GM12878 (cell line): ENCODE measurements at regions not wholly inside any gene's neighbourhood (a gene's known extent, or its start where the extent isn't known, plus 50 kb on each side); places are given as distances from the start of the nearest gene placed in this dataset.

Experiments
- ATAC-seq: fragments of 200-7000 bp; cut with Tn5 transposase; 3 replicates; pipeline ENCODE4 v1.9.1; 2020; ENCODE audit warnings: mild to moderate bottlenecking, moderate library complexity
- BruUV-seq: library from RNA; stranded (reverse); fragments of 400-500 nt; replicated peaks from 2 replicates; lab custom pipeline; 2021; lab: Mats Ljungman, UMichigan
- CTCF ChIA-PET: fragments of 300-600 bp; sonication (Branson Sonifier 250); formaldehyde crosslinking; extraction: SDS; loops from one replicate; lab custom pipeline; 2021; ENCODE audit warnings: inconsistent platforms; lab: Yijun Ruan, JAX
- POLR2A ChIA-PET: fragments of 350-600 bp; formaldehyde crosslinking; extraction: SDS; loops from one replicate; lab custom pipeline; 2021; ENCODE audit warnings: inconsistent platforms; lab: Charles Lee
- RAD21 ChIA-PET: fragments of 300-600 bp; sonication (Branson Sonifier 250); formaldehyde crosslinking; loops from one replicate; lab custom pipeline; 2023; ENCODE audit warnings: antibody characterized with exemption; ENCODE audit not compliant: unreplicated experiment; lab: Charles Lee
- SMC1A ChIA-PET: fragments of 300-600 bp; sonication (Branson Sonifier 250); formaldehyde crosslinking; loops from one replicate; lab custom pipeline; 2023; ENCODE audit not compliant: unreplicated experiment, uncharacterized antibody; lab: Charles Lee
- DNase-seq: peaks from one replicate; pipeline ENCODE4 v3.0.0-alpha.2; 2011; ENCODE audit warnings: low read depth, low spot score
- FAIRE-seq: peaks from 3 replicates; lab custom pipeline; 2011; peaks lifted over from hg19 to GRCh38; lab: Jason Lieb, UNC
- H2AFZ ChIP-seq: 2 replicates; pipeline ENCODE4 v1.6.0; 2011; ENCODE audit warnings: low read depth, low read length, control low read depth; ENCODE audit not compliant: control insufficient read depth
- H3K27ac ChIP-seq: 2 replicates; pipeline ENCODE4 v1.5.1; 2011; ENCODE audit warnings: control low read depth; ENCODE audit not compliant: control insufficient read depth, insufficient read depth
- H3K27me3 ChIP-seq, 2 experiments: replicated peaks in 1 of 2; 2 replicates each; pipeline versions ENCODE4 v1.6.0 to v1.6.1; 2011; ENCODE audit warnings: low read length in 1 of 2; ENCODE audit not compliant: control insufficient read depth in 2 of 2, insufficient read depth in 2 of 2
- H3K36me3 ChIP-seq, 2 experiments: 2 replicates each; pipeline ENCODE4 v1.5.1; 2011; ENCODE audit warnings: low read length in 1 of 2; ENCODE audit not compliant: control insufficient read depth in 2 of 2, insufficient read depth in 2 of 2
- H3K4me1 ChIP-seq: 2 replicates; pipeline ENCODE4 v1.6.1; 2011; ENCODE audit warnings: mild to moderate bottlenecking, low read length, moderate library complexity, mixed read lengths; ENCODE audit not compliant: control insufficient read depth, insufficient read depth
- H3K4me2 ChIP-seq: 2 replicates; pipeline ENCODE4 v1.6.0; 2011; ENCODE audit warnings: control low read depth; ENCODE audit not compliant: control insufficient read depth, insufficient read depth
- H3K4me3 ChIP-seq: fragments of 200-600 bp; sonication (generic); 2 replicates; pipeline ENCODE4 v1.5.1; 2016
- H3K79me2 ChIP-seq: 2 replicates; pipeline ENCODE4 v1.6.0; 2011; ENCODE audit warnings: low read length; ENCODE audit not compliant: control insufficient read depth, insufficient read depth
- H3K9ac ChIP-seq: 2 replicates; pipeline ENCODE4 v1.8.0; 2011; ENCODE audit warnings: low read length, control low read depth, mixed read lengths; ENCODE audit not compliant: control insufficient read depth, insufficient read depth
- H3K9me3 ChIP-seq: replicated peaks from 3 replicates; pipeline ENCODE4 v1.5.1; 2011; ENCODE audit warnings: mild to moderate bottlenecking, low read length; ENCODE audit not compliant: control insufficient read depth, insufficient read depth
- H4K20me1 ChIP-seq: 2 replicates; pipeline ENCODE4 v1.6.0; 2011; ENCODE audit not compliant: control insufficient read depth, insufficient read depth
- CBX3 ChIP-seq: fragments of 200-600 bp; sonication (generic); IDR thresholded peaks from 2 replicates; pipeline ENCODE4 v1.6.1; 2016; ENCODE audit warnings: low read depth, borderline replicate concordance
- EZH2 ChIP-seq: IDR thresholded peaks from 2 replicates; pipeline ENCODE4 v1.6.1; 2012; ENCODE audit warnings: low read depth, mild to moderate bottlenecking, control low read depth, inconsistent platforms, low read length, borderline replicate concordance; ENCODE audit not compliant: control insufficient read depth
- NR2C2 ChIP-seq: IDR thresholded peaks from 2 replicates; pipeline ENCODE4 v1.6.1; 2011; ENCODE audit warnings: borderline replicate concordance, low read depth; ENCODE audit not compliant: control insufficient read depth, insufficient read length
- POLR2A ChIP-seq: IDR thresholded peaks from 2 replicates; pipeline ENCODE4 v1.6.1; 2011; ENCODE audit warnings: low read depth, mild to moderate bottlenecking, low read length
- PRDM15 ChIP-seq: fragments of 450-650 bp; formaldehyde crosslinking; IDR thresholded peaks from 2 replicates; pipeline ENCODE4 v1.4.0; 2020; ENCODE audit warnings: mild to moderate bottlenecking, moderate library complexity
- WGBS: methylation state at CpG from one replicate; pipeline ENCODE4 v1.1.6; 2016; ENCODE audit warnings: low lambda C conversion rate; ENCODE audit not compliant: insufficient replicate concordance, insufficient coverage; ENCODE audit errors: missing lambda C conversion rate; 5-methylcytosine and 5-hydroxymethylcytosine counted together
- in situ Hi-C: fragments of 300-500 bp; cut with MboI; formaldehyde crosslinking; loops from 9 replicates; pipeline ENCODE4 v1.14.3; 2018; ENCODE audit warnings: mixed read lengths
- intact Hi-C: fragments of 100-400 bp; cut with micrococcal nuclease; formaldehyde crosslinking; loops from one replicate; pipeline ENCODE4 v1.14.2; 2022; ENCODE audit not compliant: unreplicated experiment

GRCh38 chr12:75936515-75937440, 94.8 kb downstream of the PHLDA1 start:
- intact Hi-C loops = loop anchor here (10.0 kb wide), 1 partner anchor 292 kb away; no protein-coding TSS in a partner anchor
- no peak for DNase-seq
- Histone ChIP-seq H2AFZ (no peak overlapping the region), H4K20me1 (no peaks in the 10 kb centered on the region), H3K79me2 (no peaks in the 10 kb centered on the region), H3K4me3 (no peak overlapping the region), H3K9ac (no peak overlapping the region), H3K27me3 (no peaks in the 10 kb centered on the region), H3K4me1 (peaks cover 12% of the 10 kb centered on the region), H3K27ac (no peak overlapping the region), H3K9me3 (no peaks in the 10 kb centered on the region), H3K4me2 (no peak overlapping the region), H3K36me3 (no peaks in the 10 kb centered on the region)
- no peak for TF ChIP-seq CBX3
- no peak for TF ChIP-seq POLR2A
- no TSS peak for BruUV-seq
- ChIA-PET SMC1A (interaction anchor here (0.7 to 11.8 kb wide), 11 partner anchors 10 to 171 kb away, joined by 3 to 112 read pairs (median 6); partner anchors contain the start of gene PHLDA1), POLR2A (interaction anchor here (0.6 to 2.5 kb wide), 6 partner anchors 15 to 95 kb away, joined by 3 to 6 read pairs (median 3); partner anchors contain the start of gene PHLDA1), RAD21 (interaction anchor here (0.6 to 7.7 kb wide), 9 partner anchors 22 to 297 kb away, joined by 3 to 82 read pairs (median 6); partner anchors contain the start of gene PHLDA1), CTCF (interaction anchor here (0.8 to 2.9 kb wide), 4 partner anchors 39 to 356 kb away, joined by 3 to 10 read pairs (median 4); no protein-coding TSS in a partner anchor)
- WGBS = 78% methylated on average over 5 of the region's 5 CpGs
- FAIRE-seq = no peak
- in situ Hi-C loops = no loop called here
- no peak for ATAC-seq

GRCh38 chr12:75935539-75936242, 95.9 kb downstream of the PHLDA1 start:
- no peak overlapping the region for H3K4me3 ChIP-seq
- no peaks in the 10 kb centered on the region for H3K27me3 ChIP-seq
- ATAC-seq (no peak), DNase-seq (no peak), FAIRE-seq (no peak)
- RAD21 ChIA-PET = interaction anchor here (0.8 to 7.7 kb wide), 14 partner anchors 15 to 408 kb away, joined by 3 to 82 read pairs (median 5); partner anchors contain the start of gene PHLDA1
- POLR2A ChIA-PET = interaction anchor here (0.9 to 3.2 kb wide), 7 partner anchors 8 to 96 kb away, joined by 3 to 31 read pairs (median 5); partner anchors contain the start of gene PHLDA1
- in situ Hi-C loops (no loop called here), intact Hi-C loops (loop anchor here (2.0 to 10.0 kb wide), 3 partner anchors 43 to 409 kb away; no protein-coding TSS in a partner anchor)
- no peaks in the 10 kb centered on the region for H3K79me2 ChIP-seq
- no peaks in the 10 kb centered on the region for H3K36me3 ChIP-seq
- SMC1A ChIA-PET = interaction anchor here (0.8 to 11.8 kb wide), 11 partner anchors 11 to 451 kb away, joined by 3 to 112 read pairs (median 9); partner anchors contain the start of gene PHLDA1
- no TSS peak for BruUV-seq
- CTCF ChIA-PET = interaction anchor here (0.7 to 2.9 kb wide), 6 partner anchors 8 to 408 kb away, joined by 3 to 10 read pairs (median 4); no protein-coding TSS in a partner anchor
- H3K4me1 ChIP-seq = peaks cover 12% of the 10 kb centered on the region
- no peak overlapping the region for H2AFZ ChIP-seq
- TF ChIP-seq EZH2 (no peak), PRDM15 (CRISPR knock-in tag) (no peak), NR2C2 (no peak)
- H4K20me1 ChIP-seq = no peaks in the 10 kb centered on the region
- no peaks in the 10 kb centered on the region for H3K9me3 ChIP-seq
- 96% methylated on average over 3 of the region's 3 CpGs for WGBS
- H3K4me2 ChIP-seq = no peak overlapping the region
- H3K27ac ChIP-seq = no peak overlapping the region
- H3K9ac ChIP-seq = no peak overlapping the region
